Heart right ventricle (tissue), 16 donors: ENCODE measurements at regions not wholly inside any gene's neighbourhood (a gene's known extent, or its start where the extent isn't known, plus 50 kb on each side); places are given as distances from the start of the nearest gene placed in this dataset.

Experiments
- ATAC-seq, 8 donors: fragments of 200-7000 bp; cut with Tn5 transposase; one replicate each; pipeline ENCODE4 v1.9.1; 2020; ENCODE audit warnings: mild to moderate bottlenecking in 8 of 8, moderate library complexity in 8 of 8, moderate number of reproducible peaks in 1 of 8
- DNase-seq, 2 donors: peaks; one replicate each; pipeline ENCODE4 v3.0.0-alpha.2; 2020
- H3K27ac ChIP-seq, 10 donors: fragments of 200-600 bp; sonication (generic) in 2 of 10; one replicate each; pipeline versions ENCODE4 v1.5.0 to v1.8.0; 2020 to 2022; ENCODE audit warnings: mild to moderate bottlenecking in 3 of 10
- H3K27me3 ChIP-seq, 7 donors: fragments of 200-600 bp; one replicate each; pipeline ENCODE4 v1.8.0; 2021 to 2022; ENCODE audit warnings: mild to moderate bottlenecking in 2 of 7
- H3K36me3 ChIP-seq, 9 donors: fragments of 200-600 bp; sonication (generic) in 1 of 9; one replicate each; pipeline versions ENCODE4 v1.5.0 to v1.8.0; 2020 to 2022; ENCODE audit warnings: mild to moderate bottlenecking in 2 of 9
- H3K4me1 ChIP-seq, 9 donors: fragments of 200-600 bp; sonication (generic) in 1 of 9; one replicate each; pipeline versions ENCODE4 v1.5.0 to v1.8.0; 2020 to 2022; ENCODE audit warnings: mild to moderate bottlenecking in 4 of 9
- H3K4me3 ChIP-seq, 10 donors: fragments of 200-600 bp; sonication (generic) in 2 of 10; one replicate each; pipeline versions ENCODE4 v1.5.0 to v1.8.0; 2020 to 2022; ENCODE audit warnings: mild to moderate bottlenecking in 7 of 10, moderate library complexity in 2 of 10
- H3K9me3 ChIP-seq, 11 donors: fragments of 200-600 bp in 10 of 11; sonication (generic) in 2 of 11; one replicate each; pipeline versions ENCODE4 v1.5.0 to v1.8.0; 2013 to 2022; ENCODE audit warnings: mild to moderate bottlenecking in 2 of 11, control low read depth in 1 of 11, moderate library complexity in 1 of 11
- WGBS, 2 donors: extraction: QIAGEN DNeasy Blood & Tissue Kit; methylation state at CpG; one replicate each; pipeline ENCODE4 v1.1.7; 2013; ENCODE audit warnings: inconsistent platforms in 1 of 2; 5-methylcytosine and 5-hydroxymethylcytosine counted together
- intact Hi-C, 10 donors: fragments of 100-400 bp; cut with DNase I; formaldehyde crosslinking; loops; one replicate each; pipeline versions ENCODE4 v1.11.1 to v1.14.2; 2022
- TF ChIP-seq, protein P1 (sequence below), 9 donors: fragments of 200-600 bp; sonication (generic) in 2 of 9; IDR thresholded peaks; one replicate each; pipeline versions ENCODE4 v1.5.0 to v1.8.0; 2021 to 2022; ENCODE audit warnings: antibody characterized with exemption in 9 of 9, mild to moderate bottlenecking in 5 of 9, moderate library complexity in 1 of 9
- donor health status: Arrhythmogenic right ventricular cardiomyopathy.
- donor health status: ischemic (EF 13 %, LVEDD 7.1; RV severe dilation, severe dysfunction).
- donor health status: healthy with polysubstance abuse.
- donor health status: DM: no; HTN: yes; CAD: no.
- donor health status: DM: no; HTN: no; CAD: no.
- donor health status: ischemic (EF 25% LVEDD 6.9; RV normal size, moderate dysfunction).
- donor health status: ischemic (EF 25% LVEDD 5.7; RV mildly dilated, moderate dysfunction).
- donor health status: healthy.
- donor health status: DM: yes; HTN: yes; CAD: no.
- donor health status: Ischemic cardiomyopathy.
- donor health status: ischemic (EF 35%, LVEDD 5.7; RV mildly dilated, moderate dysfunction).
- donor health status: nonischemic (EF 11% LVEDD 7.7; RV severe dilation, severe dysfunction).
- donor health status: DM: yes; HTN: yes; CAD: no.
- donor health status: PGD.
- donor health status: ischemic (EF 29% LVEDD 5.4; RV normal size, mild dysfunction).
- donor health status: nonischemic (EF 23%, LVEDD 6.1; RV moderate dilation, normal function).

DNA sequence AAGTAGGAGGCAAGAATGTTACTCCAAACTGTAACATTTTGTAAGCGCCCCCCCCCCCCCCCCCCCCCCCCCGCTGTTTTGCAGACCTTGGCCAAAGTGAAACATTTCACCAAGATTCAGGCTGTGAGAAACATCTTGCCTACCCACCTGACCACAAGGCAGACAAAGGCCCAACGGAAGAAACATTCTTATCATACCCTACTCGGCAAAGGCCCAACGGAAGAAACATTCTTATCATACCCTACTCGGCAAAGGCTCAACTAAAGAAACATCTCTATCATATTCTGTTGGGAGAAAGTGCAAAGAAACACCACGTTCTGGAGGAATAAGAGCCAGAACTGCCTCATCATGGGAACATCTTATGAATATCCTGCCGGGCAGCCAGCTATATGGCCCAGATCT lies 117.1 kb downstream of the JRKL start:
- Histone ChIP-seq H3K36me3 (no peaks in the 10 kb centered on the region), H3K4me1 (no peaks in the 10 kb centered on the region), H3K9me3 (no peaks in the 10 kb centered on the region), H3K4me3 (no peak overlapping the region), H3K27ac (no peak overlapping the region), H3K27me3 (no peaks in the 10 kb centered on the region)
- 40 to 43% methylated on average over 7 of the region's 8 CpGs for WGBS, 2 donors
- TF ChIP-seq, protein P1, sequence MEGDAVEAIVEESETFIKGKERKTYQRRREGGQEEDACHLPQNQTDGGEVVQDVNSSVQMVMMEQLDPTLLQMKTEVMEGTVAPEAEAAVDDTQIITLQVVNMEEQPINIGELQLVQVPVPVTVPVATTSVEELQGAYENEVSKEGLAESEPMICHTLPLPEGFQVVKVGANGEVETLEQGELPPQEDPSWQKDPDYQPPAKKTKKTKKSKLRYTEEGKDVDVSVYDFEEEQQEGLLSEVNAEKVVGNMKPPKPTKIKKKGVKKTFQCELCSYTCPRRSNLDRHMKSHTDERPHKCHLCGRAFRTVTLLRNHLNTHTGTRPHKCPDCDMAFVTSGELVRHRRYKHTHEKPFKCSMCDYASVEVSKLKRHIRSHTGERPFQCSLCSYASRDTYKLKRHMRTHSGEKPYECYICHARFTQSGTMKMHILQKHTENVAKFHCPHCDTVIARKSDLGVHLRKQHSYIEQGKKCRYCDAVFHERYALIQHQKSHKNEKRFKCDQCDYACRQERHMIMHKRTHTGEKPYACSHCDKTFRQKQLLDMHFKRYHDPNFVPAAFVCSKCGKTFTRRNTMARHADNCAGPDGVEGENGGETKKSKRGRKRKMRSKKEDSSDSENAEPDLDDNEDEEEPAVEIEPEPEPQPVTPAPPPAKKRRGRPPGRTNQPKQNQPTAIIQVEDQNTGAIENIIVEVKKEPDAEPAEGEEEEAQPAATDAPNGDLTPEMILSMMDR (IDR thresholded peaks at IDR 0.05), result no peak
- no peak for DNase-seq
- no peak for ATAC-seq
- intact Hi-C loops, result no loop called here

DNA sequence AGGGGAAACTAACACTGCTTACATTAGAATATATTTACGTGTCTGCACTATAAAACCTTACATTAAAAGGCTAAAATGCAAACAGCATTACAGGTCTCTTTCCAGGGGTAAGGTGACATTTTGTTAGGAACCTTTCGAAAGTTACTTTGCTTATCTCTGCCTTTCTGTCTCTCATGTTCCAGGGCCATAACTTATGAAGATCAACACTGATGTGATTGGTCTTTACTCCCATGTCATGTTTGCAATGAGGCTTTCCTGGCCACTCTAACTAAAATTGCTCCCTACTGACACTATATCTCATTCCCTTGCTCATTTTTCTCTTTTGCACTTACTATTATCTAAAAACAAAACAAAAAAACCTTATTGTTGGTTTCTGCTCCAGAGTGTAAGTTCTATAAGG lies 119.0 kb downstream of the JRKL start:
- DNase-seq, result no peak
- TF ChIP-seq, protein P1 (IDR thresholded peaks at IDR 0.05), result no peak
- Histone ChIP-seq H3K4me1 (no peaks in the 10 kb centered on the region), H3K27ac (no peak overlapping the region), H3K27me3 (no peaks in the 10 kb centered on the region), H3K9me3 (no peaks in the 10 kb centered on the region), H3K4me3 (no peak overlapping the region), H3K36me3 (no peaks in the 10 kb centered on the region)
- intact Hi-C loops, result no loop called here
- ATAC-seq, result no peak
- WGBS, 2 donors, result 89 to 91% methylated on average over 2 of the region's 2 CpGs

DNA sequence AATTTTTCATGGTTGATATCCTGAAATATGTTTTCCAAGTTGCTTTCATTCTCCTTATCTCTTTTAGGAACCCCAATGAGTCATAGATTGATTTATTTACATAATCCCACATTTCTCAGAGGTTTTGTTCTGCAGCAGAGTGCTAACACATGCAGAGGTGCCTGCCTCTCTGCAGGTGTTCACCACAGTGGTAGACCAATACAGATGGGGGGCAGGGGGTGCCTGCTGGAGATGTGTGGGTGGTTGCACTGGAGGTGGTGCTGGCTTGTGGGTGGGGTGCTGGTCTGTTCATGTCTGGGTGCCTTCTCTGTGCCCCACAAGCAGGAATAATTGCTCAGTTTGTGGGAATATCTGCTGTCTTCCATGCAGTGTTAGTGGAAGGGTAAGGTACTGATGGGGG lies 131.1 kb downstream of the JRKL start:
- no peak overlapping the region for H3K27ac ChIP-seq
- no peaks in the 10 kb centered on the region for H3K27me3 ChIP-seq
- H3K4me1 ChIP-seq, result peaks cover 0 to 4% (median 0%) of the 10 kb centered on the region in 9 donors
- peaks cover 0 to 31% (median 7%) of the 10 kb centered on the region in 11 donors for H3K9me3 ChIP-seq
- TF ChIP-seq, protein P1 (IDR thresholded peaks at IDR 0.05), result no peak
- intact Hi-C loops, result no loop called here
- ATAC-seq, result no peak
- no peak overlapping the region for H3K4me3 ChIP-seq
- H3K36me3 ChIP-seq, result no peaks in the 10 kb centered on the region
- DNase-seq, result no peak

DNA sequence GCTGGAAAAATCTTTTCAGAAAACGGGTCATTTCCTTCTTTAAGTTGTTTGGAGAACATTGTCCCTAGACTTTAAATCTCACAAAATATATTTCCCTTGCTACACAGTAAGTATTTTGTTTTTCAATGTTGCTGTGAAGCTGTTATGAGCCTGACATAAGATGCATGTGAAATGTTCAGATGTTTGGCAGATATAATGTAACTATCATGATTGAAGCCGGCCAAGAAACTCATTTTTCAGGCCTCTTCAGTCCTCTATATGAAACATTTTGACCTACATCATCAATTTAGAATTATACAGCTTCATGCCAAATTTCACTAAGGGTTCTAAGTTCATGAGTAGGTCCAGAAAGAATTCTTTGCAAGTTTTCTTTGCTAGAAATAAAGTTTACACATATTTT lies 133.8 kb downstream of the JRKL start:
- TF ChIP-seq, protein P1 (IDR thresholded peaks at IDR 0.05), result no peak
- WGBS, 2 donors, result 63 to 69% methylated on average over 2 of the region's 2 CpGs
- Histone ChIP-seq H3K9me3 (peaks cover 0 to 19% (median under 1%) of the 10 kb centered on the region in 11 donors), H3K4me3 (no peak overlapping the region), H3K27me3 (no peaks in the 10 kb centered on the region), H3K36me3 (no peaks in the 10 kb centered on the region), H3K27ac (no peak overlapping the region), H3K4me1 (peaks cover 0 to 4% (median 0%) of the 10 kb centered on the region in 9 donors)
- ATAC-seq (no peak), DNase-seq (no peak)
- intact Hi-C loops, result no loop called here

DNA sequence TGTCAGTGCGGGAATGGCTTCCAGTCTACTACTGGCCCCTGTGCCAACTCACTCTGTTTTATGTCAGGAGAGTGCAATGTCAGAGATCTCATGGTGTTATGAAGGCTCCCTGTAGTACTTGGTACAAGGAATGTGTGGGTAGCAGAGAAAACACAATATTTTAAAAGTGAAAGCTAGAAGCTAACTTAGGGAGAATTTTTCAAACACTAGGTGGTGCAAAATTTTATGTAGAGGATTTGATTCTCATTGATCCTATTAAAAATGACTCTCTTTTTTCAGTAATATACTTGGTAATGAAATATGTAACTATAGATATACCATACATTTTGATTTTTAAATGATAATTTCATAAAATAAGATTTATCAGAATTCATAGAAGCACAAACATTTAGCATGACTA lies 134.7 kb downstream of the JRKL start:
- Histone ChIP-seq H3K27ac (no peak overlapping the region), H3K4me1 (peaks cover 0 to 4% (median 0%) of the 10 kb centered on the region in 9 donors), H3K9me3 (peaks cover 0 to 18% (median 7%) of the 10 kb centered on the region in 11 donors), H3K36me3 (no peaks in the 10 kb centered on the region), H3K27me3 (no peaks in the 10 kb centered on the region), H3K4me3 (no peak overlapping the region)
- TF ChIP-seq, protein P1 (IDR thresholded peaks at IDR 0.05), result peak in 5 of 9 donors; percentile 16 to 38 (median 18)
- 54 to 66% methylated on average over 1 of the region's 1 CpG for WGBS, 2 donors
- intact Hi-C loops, result no loop called here
- ATAC-seq (no peak), DNase-seq (no peak)
